GM21367 (cell line): ENCODE measurements at regions not wholly inside any gene's neighbourhood (a gene's known extent, or its start where the extent isn't known, plus 50 kb on each side); places are given as distances from the start of the nearest gene placed in this dataset.
A peak's percentile ranks its signal among the peaks of the same experiment; 100 is the strongest.
"Not testable (repeated sequence)": the region's sequence is repeated elsewhere in the genome, so short reads cannot be mapped to it uniquely, and the experiment has no call there.

Experiments
- ATAC-seq: cut with Tn5 transposase; IDR thresholded peaks from one replicate; pipeline ENCODE4 v1.9.1; 2021; ENCODE audit not compliant: unreplicated experiment

DNA sequence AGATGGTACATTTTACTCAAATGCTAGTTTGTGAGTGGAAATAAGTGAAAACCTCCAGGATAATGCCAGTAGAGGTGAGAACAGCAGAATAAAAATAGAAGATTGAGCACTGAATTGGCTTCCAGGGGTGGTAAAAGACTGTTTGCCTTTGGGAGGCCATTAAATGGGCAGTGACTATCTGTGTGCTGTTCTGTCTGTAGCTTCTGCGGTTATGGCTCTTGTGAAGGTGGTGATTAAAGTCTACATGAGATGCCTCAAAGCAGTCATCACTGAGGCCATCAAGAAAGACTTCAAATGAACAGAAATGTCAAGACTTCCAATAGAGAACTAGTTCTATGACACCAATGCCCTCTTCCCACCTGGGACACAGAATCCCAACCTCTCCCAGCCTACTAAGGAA is 108.8 kb downstream of the EFHB start:
- ATAC-seq, result no peak

- no peak for ATAC-seq
Observed at GRCh38 chr3:19822805-19823204, 111.2 kb downstream of the EFHB start.

DNA sequence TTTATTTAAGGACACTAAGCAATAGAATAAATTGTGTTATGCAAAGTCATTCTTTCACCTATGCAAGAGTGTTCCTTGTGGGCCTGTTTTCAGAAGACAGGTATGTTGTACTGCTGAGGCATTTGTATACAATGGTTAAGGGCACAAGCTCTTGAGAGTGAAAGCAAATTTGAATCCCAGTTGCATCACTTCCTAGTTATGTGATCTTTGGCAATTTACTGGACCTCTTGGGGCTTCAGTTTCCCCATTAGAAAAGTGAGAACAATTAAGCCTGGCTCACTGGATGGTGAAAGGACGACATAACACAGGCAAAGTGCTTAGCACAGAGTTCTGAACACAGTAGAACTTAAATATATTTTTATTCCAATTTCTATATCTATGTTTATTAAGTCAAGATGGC is 117.4 kb downstream of the EFHB start:
- ATAC-seq, result no peak

- no peak for ATAC-seq
Observed at GRCh38 chr3:19815805-19816204, 118.2 kb downstream of the EFHB start.

DNA sequence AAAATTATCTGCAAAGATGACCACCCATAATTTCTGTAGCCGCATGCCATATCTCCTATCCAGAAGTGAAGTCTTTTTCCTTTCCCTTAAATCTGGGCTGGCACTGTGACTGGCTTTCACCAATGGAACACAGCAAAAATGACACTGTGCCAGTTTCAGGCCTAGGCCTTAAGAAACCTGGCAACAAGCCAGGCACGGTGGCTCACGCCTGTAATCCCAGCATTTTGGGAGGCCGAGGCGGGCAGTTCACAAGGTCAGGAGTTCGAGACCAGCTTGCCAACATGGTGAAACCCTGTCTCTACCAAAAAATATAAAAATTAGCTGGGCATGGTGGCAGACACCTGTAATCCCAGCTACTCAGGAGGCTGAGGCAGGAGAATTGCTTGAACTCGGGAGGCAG is 120.3 kb downstream of the EFHB start:
- ATAC-seq, result not testable (repeated sequence)

DNA sequence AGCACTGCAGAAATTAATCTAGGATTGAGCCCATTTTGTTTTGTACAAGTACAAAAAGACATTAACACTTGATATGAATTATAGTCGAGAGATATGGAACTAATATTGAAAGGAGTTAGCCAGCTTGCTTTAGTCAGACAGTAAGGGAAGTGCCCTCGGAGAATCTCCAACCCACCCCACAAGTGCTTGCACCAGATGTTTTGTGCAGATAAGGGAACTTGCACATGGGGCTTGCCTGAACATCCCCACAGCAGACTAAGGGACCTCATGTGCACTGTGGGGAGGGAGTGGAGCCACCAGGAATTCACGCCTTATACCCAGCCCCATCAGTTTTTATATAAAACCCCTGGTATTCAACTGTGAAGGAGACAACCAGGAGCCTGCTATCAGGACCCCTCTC is 122.3 kb downstream of the EFHB start:
- ATAC-seq, result no peak

- ATAC-seq, result no peak
Observed at GRCh38 chr3:19808834-19809233, 125.2 kb downstream of the EFHB start.

- no peak for ATAC-seq
Observed at GRCh38 chr3:19799887-19800286, 134.1 kb downstream of the EFHB start.

GRCh38 chr3:19799115-19799514 is 134.9 kb downstream of the EFHB start:
- no peak for ATAC-seq

DNA sequence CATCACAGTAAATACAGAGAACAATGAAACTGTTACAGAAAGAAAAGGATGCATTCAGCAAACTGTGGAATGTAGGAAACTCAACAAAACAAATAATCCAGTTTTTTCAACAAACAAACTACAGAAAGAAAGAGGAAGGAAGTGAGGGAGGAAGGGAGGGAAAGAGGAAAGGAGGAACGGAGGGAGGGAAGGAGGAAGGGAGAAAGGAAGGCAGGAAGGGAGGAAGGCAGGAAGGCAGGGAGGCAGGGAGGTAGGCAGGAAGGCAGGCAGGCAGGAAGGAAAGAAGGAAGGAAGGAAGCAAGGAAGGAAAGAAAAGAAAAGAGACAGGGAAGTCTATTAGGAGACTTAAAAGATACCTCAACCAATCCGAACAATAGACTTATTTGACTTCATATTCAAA is 135.7 kb downstream of the EFHB start:
- ATAC-seq, result no peak

DNA sequence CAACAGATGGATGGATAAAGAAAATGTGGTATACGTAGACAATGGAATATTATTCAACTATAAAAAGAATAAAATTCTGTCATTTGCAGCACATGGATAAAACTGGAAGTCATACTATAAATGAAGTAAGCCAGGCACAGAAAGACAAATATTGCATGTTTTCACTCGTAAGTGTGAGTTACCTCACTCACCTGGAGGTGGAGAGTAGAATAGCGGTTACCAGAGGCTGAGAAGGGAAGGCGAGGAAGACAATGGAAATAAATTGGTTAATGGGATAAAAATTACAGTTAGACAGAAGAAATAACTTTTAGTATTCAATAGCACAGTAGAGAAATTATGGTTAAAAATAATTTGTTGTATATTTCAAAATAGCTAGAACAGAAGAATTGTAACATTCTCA is 141.6 kb downstream of the EFHB start:
- ATAC-seq, result no peak

GRCh38 chr3:19775765-19776164 is 158.3 kb downstream of the EFHB start:
- ATAC-seq, result no peak

DNA sequence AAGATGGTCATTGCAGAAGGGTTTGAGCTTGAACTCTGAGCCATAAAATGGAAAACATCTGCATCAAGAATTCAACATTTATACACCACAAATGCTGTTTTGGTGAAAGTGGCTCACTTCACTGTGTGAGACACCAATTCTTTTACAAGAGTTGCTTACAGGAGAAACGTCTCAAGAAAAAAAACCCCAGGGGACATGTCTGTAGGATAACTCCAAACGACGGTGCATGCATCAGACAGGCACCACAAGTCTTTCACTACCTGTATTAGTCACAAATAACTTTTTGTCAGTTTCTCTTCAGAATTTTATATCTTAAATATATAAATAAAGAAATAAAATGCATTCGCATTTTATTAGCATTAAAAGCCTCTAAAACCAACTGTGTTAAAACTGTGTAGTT is 164.3 kb downstream of the EFHB start:
- peak; percentile 57 for ATAC-seq

GRCh38 chr3:19765954-19766353 is 168.1 kb downstream of the EFHB start:
- ATAC-seq, result no peak

- ATAC-seq, result no peak
Observed at GRCh38 chr3:19757773-19758172, 176.2 kb downstream of the EFHB start.

- ATAC-seq, result no peak
Observed at GRCh38 chr3:19749448-19750017, 184.5 kb downstream of the EFHB start.

DNA sequence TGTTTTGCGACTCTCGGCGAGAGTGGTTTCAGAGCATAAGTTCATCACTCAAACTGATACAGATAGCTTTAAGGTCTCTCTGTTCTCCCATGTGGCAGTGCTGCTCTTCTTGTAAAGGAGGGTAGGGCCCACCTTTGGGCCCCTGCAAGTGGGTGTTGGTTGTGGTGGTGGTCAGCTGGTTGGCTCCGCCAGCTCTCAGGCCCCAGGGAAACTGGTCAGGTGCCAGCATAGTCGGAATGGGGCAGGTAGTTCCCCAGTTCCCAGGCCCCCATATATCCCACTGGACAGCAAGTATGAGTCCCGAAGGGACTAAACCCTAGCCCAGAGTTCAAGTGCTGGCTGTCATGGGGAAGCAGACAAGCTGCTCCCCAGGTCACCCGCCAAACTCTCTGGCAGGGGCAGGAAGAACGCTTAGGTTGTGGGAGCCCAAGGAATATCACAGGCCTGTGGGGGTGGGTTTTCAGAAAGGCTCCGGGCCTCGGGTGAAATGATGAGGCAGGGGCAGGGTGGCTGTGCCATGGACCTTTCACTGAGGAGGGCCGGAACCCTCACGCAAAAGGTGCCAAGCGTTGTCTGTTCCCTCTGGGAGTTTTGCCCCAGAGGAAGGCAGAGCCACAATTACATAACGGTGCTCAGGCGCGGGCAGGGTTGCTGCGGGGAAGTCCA is 185.1 kb downstream of the EFHB start:
- ATAC-seq, result no peak

GRCh38 chr3:19744047-19744446 is 190.0 kb downstream of the EFHB start:
- no peak for ATAC-seq

DNA sequence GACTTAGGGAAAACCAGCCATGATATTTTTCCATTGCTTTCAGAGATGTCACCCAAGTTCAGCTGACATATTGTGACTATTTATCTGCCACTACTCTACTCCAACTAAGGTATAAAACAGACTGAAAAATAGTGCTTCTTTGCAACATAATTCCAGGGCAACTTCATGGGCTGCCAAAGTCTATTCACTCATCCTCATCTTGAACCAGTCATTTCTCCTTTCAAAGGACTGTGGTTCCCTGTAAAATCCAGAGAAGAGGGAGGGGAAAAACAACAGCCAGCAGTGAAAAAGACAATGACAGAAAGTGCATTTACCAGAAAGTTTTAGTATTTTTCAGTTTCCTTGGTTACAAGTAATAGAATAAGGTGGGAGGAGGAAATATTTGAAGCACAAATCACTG is 191.1 kb downstream of the EFHB start:
- no peak for ATAC-seq

DNA sequence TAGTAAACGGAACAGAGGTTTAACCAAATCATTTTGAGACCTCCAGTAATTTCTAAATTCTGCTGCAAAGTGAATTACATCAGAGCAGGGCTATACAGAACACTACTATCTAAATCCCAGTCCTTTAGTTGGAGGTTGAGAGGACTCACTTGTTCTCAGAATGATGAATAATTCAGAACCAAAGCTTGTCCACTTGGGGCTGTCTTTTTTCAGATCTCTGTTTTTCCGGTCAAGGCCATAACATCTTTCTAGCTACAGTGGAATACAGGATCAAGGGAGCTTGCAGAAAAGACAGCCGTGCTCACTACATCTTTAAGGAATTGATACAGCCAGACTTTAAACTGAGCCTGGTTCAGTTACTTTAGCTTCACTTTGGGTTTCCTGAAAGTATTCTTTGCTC is 194.5 kb downstream of the EFHB start:
- no peak for ATAC-seq

- no peak for ATAC-seq
Observed at GRCh38 chr3:19738846-19739245, 195.2 kb downstream of the EFHB start.

- no peak for ATAC-seq
Observed at GRCh38 chr3:19735111-19735510, 198.9 kb downstream of the EFHB start.

- ATAC-seq, result no peak
Observed at GRCh38 chr3:19734453-19734852, 199.6 kb downstream of the EFHB start.
